ENCODE measurements at regions not wholly inside any gene's neighbourhood (a gene's known extent, or its start where the extent isn't known, plus 50 kb on each side); places are given as distances from the start of the nearest gene placed in this dataset.
"Not testable (repeated sequence)": the region's sequence is repeated elsewhere in the genome, so short reads cannot be mapped to it uniquely, and the experiment has no call there.

DNA sequence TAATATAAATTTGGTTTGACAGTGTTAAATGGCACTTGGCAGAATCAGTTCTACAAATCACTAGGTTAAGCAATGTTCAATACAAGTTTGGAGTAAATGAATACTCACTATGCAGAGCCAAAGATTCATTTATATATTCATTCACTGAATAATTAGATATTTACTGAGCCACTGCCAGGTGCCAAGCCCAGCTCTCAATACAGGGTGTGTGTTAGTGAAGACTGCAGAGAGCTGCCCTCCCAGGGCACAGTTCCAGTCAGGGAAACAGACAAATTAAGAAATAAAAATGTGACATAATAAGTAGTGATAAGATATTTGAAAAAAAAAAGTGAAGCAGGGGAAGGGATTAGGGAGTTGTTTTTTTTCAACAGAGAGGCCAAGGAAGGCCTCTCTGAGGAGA lies 411.7 kb downstream of the KCNRG start:
- no peak for DNase-seq

DNA sequence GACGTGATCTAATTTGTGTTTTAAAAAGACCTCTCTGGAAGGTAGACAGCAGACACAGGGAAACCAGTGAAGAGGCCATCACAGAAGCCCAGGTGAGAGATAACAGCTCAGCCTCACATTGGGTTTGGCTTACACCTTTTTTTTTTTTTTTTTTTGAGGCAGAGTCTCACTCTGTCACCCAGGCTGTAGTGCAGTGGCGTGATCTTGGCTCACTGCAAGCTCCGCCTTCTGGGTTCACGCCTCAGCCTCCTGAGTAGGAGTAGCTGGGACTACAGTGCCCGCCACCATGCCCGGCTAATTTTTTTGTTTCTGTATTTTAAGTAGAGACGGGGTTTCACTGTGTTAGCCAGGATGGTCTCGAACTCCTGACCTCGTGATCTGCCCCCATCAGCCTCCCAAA lies 412.3 kb downstream of the KCNRG start:
- not testable (repeated sequence) for DNase-seq

DNA sequence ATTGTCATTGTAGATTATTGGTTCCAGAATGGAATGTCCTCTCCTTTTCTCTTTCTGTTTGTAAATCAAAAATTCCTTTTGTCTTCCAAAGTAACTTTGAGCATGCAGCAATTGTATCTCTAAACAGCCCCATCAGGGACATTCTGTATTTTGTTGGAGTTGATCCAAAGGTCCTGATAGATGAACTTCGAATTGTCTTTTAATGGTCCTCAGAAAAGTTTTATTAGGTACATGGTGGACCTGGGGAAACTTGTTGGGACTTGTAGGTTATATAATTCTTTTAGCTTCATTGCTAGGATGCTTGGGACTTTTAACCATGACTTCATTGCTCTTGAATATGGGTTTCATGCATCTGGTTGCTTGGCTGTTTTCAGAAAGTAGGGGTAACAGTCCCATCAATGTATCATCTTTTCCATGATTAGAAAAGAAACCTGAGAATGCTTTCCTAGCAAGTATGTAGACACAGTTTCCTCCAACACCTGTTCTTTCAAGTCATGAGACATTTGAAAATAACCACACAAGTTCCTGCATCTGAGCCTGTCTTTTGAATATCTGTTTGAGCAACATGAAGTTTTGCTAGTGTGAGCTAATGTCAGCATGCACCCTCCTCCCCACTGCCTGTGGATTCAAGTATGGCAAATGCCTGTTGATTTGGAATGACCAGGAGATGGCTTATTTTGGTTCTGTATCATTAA lies 413.1 kb downstream of the KCNRG start:
- no peak for DNase-seq

DNA sequence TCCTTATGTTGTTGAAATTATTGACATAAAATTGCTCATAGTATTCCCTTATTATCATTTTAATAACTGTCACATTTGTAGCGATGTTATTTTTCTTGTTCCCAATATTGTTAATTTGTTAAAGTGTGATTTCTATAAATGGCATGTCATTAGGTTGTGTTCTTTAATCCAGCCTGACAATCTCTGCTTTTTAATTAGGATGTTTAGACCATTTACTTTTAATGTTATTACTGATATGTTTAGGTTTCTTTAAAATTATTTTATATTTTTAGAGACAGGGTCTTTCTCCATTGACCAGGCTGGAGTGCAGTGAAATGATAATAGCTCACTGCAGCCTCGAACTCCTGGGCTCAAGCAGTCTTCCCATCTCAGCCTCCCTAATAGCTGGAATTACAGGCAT lies 408.5 kb downstream of the DLEU7 start:
- no peak for DNase-seq

DNA sequence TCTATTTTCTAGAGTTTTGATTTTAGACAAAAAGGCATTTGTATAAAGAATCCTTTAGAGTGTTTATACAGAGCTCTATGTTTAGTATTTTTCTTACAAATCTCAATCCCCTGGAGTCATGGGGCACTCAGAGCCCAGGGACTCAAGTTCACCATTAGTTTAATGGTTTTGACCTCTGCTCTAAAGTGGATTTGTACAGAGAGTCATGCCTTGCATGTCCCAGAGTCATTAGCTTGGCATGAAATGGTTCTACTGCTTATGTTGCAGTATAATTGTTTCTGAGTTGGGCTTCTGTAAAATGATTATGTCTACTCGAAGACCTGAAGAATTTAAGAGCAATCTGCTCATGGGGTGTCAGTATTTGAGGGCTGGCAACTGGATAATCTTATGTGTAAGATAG lies 406.2 kb downstream of the DLEU7 start:
- DNase-seq, result no peak

DNA sequence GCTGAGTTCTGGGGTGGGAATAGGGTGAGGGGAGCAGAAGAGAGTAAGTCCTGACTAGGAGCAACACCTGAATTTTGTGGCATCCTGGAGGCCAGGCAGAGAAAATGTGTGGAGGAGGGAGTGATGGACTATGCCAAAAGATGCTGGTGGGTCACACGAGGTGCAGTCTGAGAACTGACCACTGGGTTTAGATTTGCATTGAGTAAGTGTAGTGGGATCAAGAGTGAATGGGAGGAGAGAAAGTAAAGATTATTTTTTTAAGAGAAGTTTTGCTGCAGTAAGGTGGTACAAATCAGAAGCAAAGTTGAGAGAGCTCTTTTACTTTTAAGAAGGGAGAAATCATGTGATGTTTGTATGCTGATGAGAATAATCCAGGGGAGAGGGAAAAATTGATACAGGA lies 405.1 kb downstream of the DLEU7 start:
- DNase-seq, result no peak

DNA sequence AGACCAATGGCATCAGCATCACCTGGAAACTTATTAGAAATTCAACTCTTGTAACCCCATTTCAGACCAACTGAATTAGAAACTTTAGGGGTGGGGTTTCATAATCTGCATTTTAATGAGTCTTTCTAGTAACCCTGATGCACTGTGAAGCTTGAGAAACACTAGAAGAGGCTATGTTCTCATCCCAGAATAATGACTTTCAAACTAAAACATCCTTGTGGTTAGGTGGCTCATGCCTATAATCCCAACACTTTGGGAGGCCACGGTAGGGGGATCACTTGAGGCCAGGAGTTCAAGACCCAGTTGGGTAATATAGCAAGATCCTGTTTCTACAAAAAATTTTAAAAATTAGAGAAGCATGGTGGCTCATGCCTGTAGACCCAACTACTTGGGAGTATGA lies 402.4 kb downstream of the DLEU7 start:
- no peak for DNase-seq

DNA sequence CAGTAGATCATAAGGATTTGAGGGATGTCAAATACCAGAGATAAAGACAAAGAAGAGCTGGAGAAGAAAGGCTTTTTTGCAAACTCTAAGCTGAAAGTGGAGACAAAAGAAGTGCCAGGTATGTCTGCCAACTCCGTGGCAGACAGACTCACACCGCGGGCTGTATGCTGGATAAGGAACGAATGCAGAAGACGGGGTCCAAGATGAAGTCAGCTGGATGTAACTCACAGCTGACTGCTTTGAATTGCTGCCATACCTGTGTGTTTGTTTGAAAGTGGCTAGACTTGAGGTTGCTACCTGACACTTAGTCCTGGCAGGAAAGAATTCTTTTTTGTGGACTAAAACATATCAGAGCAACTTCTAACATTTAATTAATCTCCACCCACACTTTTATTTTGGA lies 398.8 kb downstream of the DLEU7 start:
- DNase-seq, result no peak

DNA sequence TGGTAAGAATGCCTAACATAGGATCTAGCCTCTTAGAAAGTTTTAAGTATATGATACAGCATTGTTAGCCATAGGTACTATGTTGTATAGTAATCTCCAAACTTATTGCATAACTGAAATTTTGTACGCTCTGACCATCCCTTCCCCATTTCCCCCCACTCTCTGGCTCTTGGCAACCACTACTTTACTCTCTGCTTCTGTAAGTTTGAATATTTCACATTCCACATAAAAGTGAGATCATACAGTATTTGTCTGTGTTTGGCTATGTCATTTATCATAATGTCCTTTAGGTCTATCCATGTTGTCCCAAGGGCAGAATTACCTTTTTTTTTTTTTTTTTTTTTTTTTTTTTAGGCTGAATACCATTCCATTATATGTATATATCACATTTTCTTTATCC lies 396.9 kb downstream of the DLEU7 start:
- DNase-seq, result no peak

DNA sequence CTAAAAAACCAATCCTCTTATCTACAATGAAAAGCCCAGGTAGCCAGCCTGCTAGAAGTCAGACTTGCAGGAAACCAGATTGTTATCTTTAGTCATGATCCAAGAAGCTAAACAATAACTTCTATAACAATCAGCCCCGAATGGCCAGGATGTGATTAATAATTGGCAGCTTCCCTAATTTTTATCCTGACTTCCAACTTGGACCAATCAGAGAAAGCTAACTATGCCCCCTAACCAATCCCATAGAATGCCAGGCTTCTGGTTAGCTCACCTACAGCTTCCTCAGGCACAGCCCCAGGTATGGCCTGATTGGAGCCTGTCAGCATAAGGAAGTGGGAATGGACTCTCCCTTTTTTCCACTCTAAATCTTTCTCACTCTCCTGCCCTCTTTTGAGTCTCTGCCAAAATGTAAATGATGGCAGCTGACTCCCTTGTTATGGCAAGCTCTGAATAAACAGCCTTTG lies 394.9 kb downstream of the DLEU7 start:
- DNase-seq, result no peak

DNA sequence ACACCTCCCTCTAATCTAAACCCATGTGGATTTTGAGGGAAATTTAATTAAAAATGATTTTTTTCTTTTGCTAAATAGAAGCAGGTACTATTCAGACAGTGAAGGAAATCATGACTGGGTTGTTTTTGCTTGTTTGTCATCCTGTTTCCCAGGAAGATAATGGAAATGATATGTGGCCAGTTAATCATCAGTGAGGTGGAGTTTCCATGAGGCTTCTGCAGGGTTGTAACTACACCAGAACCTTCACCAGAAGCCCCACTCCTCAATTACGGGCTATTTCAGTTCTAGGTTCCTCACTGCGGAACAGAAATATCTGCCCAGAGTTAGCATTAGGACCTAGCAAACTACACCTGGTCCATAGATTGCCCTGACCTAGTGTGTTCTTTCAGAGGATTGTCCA lies 394.0 kb downstream of the DLEU7 start:
- no peak for DNase-seq

DNA sequence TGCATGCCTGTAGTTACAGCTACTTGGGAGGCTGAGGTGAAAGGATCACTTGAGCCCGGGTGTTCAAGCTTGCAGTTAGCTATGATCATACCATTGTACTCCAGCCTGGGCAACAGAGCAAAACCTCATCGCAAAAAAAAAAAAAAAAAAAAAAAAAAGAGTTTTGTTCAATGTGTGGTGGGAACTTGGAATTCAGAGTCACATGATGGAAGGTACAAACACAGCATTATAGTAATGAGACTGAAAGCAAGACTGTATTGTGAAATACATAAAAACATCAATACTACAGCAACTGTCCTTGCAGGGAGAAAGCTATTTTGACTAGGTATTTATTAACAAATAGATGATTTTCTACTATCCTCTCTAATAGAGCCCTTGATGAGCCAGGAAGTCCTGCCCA lies 393.2 kb downstream of the DLEU7 start:
- no peak for DNase-seq

DNA sequence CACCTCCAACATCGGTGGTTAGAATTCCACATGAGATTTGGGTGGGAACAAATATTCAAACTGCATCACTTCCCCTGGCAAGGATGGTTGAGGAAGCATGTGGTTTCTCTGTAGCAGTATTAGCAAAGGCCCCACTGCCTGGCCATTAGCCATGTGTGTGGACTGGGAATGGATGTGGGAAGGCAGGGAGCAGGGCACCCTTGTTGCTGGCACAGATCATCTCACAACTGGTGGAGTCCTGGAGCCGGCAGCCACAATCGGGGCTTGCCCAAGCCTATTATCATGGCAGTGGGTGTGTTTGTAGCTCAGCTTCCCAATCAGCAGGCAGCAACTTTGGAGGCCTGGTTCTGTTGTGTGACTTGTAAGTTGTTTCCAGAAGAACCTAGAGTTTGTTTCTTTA lies 391.9 kb downstream of the DLEU7 start:
- DNase-seq, result no peak

DNA sequence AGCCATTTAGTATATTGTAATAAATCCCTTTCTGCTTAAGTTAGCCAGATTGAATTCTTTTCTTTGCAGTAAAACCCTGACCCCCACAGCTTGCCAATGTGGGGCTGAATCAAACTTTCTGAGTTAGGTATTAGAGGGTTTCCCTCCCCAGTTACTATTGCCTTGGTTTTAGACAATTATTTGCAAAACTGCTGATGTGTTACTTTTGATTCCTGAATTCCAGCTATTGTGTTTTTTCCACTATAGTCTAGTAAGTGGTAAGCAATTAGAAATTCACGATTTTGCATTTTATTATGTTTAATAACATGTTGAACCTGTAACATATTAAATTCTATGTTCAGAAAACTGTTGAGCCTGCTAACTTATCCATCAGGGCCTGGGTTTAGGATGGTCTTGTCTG lies 391.5 kb downstream of the DLEU7 start:
- DNase-seq, result no peak

DNA sequence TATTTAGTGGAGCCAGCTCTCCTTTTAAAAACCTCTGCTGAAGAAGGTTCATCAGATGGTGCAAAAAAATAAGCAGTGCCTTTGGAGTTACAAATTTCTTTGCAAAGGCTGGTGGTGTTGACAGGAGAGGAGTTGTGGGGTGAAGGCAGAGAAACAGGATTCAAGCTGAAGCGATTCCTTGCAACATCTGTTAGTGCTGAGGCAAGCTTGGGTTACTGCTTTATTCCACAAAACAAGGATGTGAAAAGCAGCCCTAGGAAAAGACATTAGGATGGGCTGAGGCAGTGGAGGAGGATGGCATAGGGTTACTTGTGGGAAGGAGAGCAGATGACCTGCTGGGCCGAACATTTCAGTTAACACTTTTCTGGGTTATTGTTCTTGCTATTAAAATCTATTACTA lies 390.7 kb downstream of the DLEU7 start:
- no peak for DNase-seq

DNA sequence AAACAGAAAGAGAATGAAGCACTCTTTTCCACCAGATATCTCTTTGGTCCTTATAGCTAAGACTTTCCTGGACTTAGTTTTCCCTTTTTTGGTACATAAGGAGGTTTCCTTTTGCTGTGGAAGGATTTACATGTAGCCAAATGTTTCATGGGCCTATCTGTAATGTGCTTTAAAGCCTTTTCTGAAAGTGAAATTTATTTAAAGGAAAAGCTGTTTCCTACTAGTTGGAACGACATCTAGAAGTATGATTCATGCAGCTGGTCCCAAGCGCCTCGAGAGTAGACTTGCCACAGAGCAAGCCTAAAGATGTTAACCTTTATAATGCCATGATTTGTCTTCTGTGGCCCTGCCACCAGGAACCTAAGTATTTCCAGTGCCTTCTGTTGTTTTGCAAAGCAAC lies 390.3 kb downstream of the DLEU7 start:
- DNase-seq, result no peak

DNA sequence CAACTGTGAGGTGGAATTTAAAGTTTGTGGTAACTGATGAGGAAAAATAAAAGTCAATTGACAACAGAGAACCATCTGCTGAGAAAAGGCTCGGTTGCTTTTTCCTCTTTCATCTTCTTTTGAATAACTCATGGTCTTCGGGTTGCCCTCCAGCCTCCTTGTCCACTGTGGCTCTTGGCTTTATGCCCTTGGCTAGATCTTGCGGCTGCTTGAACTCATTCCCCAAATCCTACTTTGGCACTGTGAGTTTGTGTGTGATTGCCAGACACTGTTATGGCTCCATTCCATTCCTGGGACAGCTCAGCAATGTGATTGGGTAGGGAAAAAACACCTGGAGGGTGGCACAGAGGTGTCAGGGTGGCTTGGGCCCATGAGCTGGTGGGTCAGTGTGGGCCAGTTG lies 387.4 kb downstream of the DLEU7 start:
- DNase-seq, result no peak

DNA sequence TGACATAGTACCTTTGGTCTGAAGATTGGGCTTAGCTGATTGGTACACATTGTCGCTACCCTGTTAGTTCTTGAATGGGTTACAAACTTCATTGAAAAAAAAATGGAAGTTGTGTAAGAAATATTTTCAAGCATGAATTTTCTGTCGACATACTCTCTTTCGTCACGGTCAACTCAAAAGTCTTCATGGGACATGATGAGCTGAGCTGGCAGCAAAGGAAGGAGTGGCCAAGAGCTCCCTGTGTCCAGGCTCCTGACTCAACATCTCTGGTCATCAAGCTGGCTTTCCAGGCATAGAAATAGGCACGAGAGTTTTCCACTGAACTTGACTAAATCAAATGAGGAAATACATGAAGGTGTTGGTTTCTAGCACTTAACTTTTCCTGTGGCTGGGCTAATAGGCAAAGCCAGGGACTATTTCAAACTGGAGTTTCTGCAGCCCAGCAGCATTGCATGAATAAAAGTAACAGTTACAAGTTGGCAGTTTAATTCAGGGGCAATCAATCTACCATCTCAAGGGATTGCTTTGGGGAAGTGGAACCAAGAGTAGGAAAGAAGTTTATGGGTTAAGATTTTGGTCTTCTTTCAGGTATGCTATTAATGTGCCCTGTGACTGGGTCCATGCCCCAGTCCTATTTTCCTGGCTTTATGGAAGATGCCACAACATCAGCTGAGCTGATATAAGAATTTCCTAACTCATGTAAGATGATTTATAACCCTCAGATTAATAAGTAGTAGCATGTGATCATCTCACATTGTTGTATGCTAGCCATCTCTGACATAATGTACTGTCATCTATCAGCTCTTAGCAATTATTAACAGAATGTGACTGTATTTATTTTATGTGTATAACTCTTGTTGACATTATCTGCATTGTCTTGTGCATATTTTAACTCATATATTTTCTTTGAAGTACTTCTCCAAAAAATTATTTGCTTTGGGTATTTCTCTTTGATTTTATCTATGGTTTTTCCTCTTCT lies 385.8 kb downstream of the DLEU7 start:
- DNase-seq, result no peak

DNA sequence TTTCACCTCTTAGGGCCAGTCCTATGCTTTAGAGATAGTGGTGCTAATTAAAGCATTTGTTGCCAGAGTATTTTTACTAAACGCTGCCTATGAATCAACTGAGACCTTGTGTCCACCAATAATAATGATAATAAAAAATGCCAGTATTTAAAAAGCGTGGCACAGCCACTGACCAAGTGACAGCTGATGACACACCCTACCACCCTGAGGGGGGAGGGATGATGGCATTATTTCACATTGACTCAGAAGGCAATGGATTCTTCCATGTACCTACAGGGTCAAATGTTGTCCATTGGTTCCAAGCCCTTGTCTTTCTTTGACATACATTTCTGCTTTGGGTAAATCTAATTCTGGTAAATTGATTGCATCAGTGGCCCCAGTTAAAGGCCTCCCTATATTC lies 384.4 kb downstream of the DLEU7 start:
- no peak for DNase-seq

DNA sequence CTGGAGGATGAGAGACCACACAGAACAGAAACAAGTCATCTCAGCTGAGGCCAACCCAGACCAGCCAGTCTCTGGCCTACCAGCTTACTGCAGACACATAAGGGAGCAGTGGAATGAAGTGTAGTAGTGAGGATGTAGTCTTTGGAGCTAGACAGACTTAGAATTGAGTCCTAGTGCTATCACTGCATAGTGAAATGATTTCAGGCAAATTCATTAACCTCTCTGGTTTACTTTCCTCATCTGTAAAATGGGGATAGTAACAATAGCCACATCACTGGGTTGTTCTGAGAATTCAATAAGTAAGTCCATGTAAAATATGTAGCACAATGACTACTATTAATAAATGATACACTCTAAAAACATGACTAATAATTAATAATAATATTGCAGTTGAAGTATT lies 383.8 kb downstream of the DLEU7 start:
- DNase-seq, result no peak

DNA sequence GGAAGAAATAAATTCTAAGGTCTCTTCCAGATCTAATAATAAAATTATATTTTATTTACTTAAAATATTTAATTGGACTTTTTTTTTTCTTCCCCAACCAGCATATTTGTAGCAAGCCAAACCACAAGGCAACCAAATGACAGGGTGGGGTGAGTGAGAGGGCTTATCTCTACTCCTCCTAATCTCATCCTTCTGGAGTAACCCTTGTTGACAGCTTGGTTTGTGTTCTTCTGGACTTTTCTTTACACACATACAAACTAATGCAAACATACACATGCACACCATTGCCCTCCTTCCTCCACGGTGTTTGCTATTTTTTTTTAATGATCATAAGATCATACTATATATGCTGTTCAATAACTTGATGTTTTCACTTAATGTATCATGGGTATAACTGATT lies 383.1 kb downstream of the DLEU7 start:
- DNase-seq, result no peak

DNA sequence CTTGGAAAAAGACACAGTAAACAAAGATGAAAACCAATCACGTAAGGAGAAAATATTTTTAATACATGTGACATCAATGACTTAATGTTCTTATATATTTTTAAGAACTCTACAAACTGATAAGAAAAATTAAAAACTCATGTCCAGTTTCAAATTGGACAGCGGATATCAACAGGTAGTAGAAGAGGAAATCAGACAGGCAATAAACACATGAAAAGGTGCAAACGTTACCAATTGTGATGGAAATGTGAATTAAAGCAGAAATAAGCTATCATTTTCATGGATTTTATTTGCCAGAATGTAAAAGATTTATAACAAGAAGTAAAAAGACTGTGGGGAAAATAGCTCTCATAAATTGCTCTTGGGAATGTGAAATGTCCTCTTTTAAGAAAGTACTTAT lies 382.3 kb downstream of the DLEU7 start:
- no peak for DNase-seq

DNA sequence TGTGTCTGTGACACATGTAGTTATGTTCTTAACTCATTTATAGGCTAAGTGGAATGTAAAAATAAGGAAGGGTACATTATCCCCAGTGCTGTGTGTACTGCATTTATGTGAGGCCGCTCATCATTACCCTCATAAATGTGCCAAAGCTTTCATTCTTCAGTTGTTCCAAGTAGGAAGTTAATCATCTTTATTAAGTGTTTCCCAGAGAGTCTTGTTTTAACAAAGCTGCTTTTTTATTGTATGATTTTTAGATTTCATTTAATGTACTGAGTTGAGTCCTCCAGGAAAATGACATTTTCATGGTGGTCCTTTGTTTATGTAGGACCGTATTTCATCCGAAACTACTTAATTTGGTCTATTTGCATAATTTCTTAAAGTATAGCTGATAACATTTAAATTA lies 379.8 kb downstream of the DLEU7 start:
- no peak for DNase-seq
